Left lung (tissue), 4 donors: ENCODE measurements at regions not wholly inside any gene's neighbourhood (a gene's known extent, or its start where the extent isn't known, plus 50 kb on each side); places are given as distances from the start of the nearest gene placed in this dataset.

Experiments
- ATAC-seq: fragments of 200-7000 bp; cut with Tn5 transposase; one replicate; pipeline ENCODE4 v1.9.1; 2020; ENCODE audit warnings: moderate library complexity
- DNase-seq, 4 donors: peaks; one replicate each; pipeline ENCODE4 v3.0.0-alpha.2; 2013 to 2020
- H3K27ac ChIP-seq, 2 donors: fragments of 200-600 bp; sonication (generic) in 1 of 2; one replicate each; pipeline versions ENCODE4 v1.5.0 to v1.8.0; 2020 to 2021
- H3K27me3 ChIP-seq, 2 donors: fragments of 200-600 bp; sonication (generic) in 1 of 2; one replicate each; pipeline versions ENCODE4 v1.5.0 to v1.8.0; 2020 to 2021
- H3K36me3 ChIP-seq, 2 donors: fragments of 200-600 bp; sonication (generic) in 1 of 2; one replicate each; pipeline versions ENCODE4 v1.5.0 to v1.8.0; 2020 to 2021
- H3K4me1 ChIP-seq, 2 donors: fragments of 200-600 bp; one replicate each; pipeline ENCODE4 v1.8.0; 2021
- H3K4me3 ChIP-seq, 2 donors: fragments of 200-600 bp; sonication (generic) in 1 of 2; one replicate each; pipeline versions ENCODE4 v1.5.0 to v1.8.0; 2020 to 2021; ENCODE audit warnings: mild to moderate bottlenecking in 1 of 2
- H3K9me3 ChIP-seq, 2 donors: fragments of 200-600 bp; sonication (generic) in 1 of 2; one replicate each; pipeline versions ENCODE4 v1.5.0 to v1.8.0; 2020 to 2021
- intact Hi-C, 2 donors: fragments of 100-400 bp; cut with DNase I; formaldehyde crosslinking; loops; one replicate each; pipeline versions ENCODE4 v1.11.2 to v1.14.2; 2022
- TF ChIP-seq, protein P1 (sequence below), 2 donors: fragments of 200-600 bp; sonication (generic) in 1 of 2; IDR thresholded peaks; one replicate each; pipeline versions ENCODE4 v1.5.0 to v1.8.0; 2021; ENCODE audit warnings: antibody characterized with exemption in 2 of 2
- donor health status: DM: no; HTN: yes; CAD: no.
- donor health status: DM: no; HTN: no; CAD: no.

DNA sequence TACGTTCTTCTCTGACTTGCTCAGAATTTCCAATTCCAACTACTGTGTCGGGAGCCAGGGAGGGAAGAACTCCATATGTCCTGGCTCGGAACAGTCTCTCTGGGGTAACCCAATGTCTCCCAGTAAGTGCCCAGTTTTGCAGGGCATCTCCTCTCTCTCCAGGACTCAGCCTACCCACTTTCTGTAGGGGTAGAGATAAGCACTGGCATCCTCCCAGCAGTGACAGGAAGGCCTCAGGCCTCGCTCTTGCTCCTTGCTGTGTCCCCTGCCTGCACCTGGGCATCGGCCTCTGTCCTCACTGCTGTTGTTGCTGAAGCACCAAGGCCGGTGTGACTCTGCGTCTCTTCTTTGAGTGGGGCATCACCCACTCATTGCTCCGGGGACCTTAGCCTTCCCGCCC lies 388.9 kb upstream of the JARID2 start:
- H3K27ac ChIP-seq: peak overlapping the region in 1 of 2 donors; percentile 49
- intact Hi-C loops: no loop called here
- TF ChIP-seq, protein P1, sequence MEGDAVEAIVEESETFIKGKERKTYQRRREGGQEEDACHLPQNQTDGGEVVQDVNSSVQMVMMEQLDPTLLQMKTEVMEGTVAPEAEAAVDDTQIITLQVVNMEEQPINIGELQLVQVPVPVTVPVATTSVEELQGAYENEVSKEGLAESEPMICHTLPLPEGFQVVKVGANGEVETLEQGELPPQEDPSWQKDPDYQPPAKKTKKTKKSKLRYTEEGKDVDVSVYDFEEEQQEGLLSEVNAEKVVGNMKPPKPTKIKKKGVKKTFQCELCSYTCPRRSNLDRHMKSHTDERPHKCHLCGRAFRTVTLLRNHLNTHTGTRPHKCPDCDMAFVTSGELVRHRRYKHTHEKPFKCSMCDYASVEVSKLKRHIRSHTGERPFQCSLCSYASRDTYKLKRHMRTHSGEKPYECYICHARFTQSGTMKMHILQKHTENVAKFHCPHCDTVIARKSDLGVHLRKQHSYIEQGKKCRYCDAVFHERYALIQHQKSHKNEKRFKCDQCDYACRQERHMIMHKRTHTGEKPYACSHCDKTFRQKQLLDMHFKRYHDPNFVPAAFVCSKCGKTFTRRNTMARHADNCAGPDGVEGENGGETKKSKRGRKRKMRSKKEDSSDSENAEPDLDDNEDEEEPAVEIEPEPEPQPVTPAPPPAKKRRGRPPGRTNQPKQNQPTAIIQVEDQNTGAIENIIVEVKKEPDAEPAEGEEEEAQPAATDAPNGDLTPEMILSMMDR (IDR thresholded peaks at IDR 0.05): no peak
- no peaks in the 10 kb centered on the region for H3K36me3 ChIP-seq
- H3K9me3 ChIP-seq: no peaks in the 10 kb centered on the region
- H3K4me1 ChIP-seq: peaks cover 0 to 7% of the 10 kb centered on the region in 2 donors
- ATAC-seq (no peak), DNase-seq (no peak)
- H3K27me3 ChIP-seq: no peaks in the 10 kb centered on the region
- H3K4me3 ChIP-seq: no peak overlapping the region

DNA sequence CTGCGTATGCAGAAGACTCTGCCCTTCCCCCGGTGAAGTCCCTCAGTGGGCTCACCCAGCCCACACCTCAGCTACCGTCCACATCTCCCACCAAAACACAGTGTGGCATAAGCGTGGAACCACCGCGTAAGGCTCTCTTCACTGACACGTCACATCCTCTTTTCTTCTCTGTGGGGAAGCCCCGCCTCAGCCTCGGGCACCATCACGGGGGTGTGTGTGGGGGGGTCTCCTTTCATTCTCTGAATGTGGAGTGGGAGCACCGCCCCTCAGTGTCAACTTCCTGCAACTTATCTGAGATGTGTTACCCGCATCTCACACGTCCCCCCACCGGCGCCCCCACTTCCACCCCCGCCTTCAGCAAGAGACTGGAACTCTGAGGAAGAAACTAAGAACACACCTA lies 388.4 kb upstream of the JARID2 start:
- H3K9me3 ChIP-seq: no peaks in the 10 kb centered on the region
- DNase-seq (peak in 2 of 4 donors; percentile 51 to 81), ATAC-seq (peak; percentile 52)
- H3K27me3 ChIP-seq: no peaks in the 10 kb centered on the region
- intact Hi-C loops: no loop called here
- peak overlapping the region in 1 of 2 donors; percentile 49 for H3K27ac ChIP-seq
- peaks cover 0 to 7% of the 10 kb centered on the region in 2 donors for H3K4me1 ChIP-seq
- peak overlapping the region in 1 of 2 donors; percentile 17 for H3K4me3 ChIP-seq
- H3K36me3 ChIP-seq: no peaks in the 10 kb centered on the region
- TF ChIP-seq, protein P1 (IDR thresholded peaks at IDR 0.05): no peak

GRCh38 chr6:14858808-14859207 lies 387.1 kb upstream of the JARID2 start:
- no peak overlapping the region for H3K27ac ChIP-seq

GRCh38 chr6:14860774-14861173 lies 385.1 kb upstream of the JARID2 start:
- no peak for DNase-seq
- Histone ChIP-seq H3K27ac (no peak overlapping the region), H3K4me3 (no peak overlapping the region), H3K36me3 (no peaks in the 10 kb centered on the region), H3K9me3 (no peaks in the 10 kb centered on the region), H3K27me3 (no peaks in the 10 kb centered on the region), H3K4me1 (peaks cover 0 to 24% of the 10 kb centered on the region in 2 donors)
- no peak for ATAC-seq
- intact Hi-C loops: no loop called here
- TF ChIP-seq, protein P1 (IDR thresholded peaks at IDR 0.05): no peak

More at GRCh38 chr6:14858808-14859207, 387.1 kb upstream of the JARID2 start:
- no peaks in the 10 kb centered on the region for H3K27me3 ChIP-seq
- H3K4me3 ChIP-seq: no peak overlapping the region
- H3K9me3 ChIP-seq: no peaks in the 10 kb centered on the region
- intact Hi-C loops: no loop called here
- DNase-seq: no peak
- no peak for ATAC-seq
- H3K36me3 ChIP-seq: no peaks in the 10 kb centered on the region
- peaks cover 0 to 8% of the 10 kb centered on the region in 2 donors for H3K4me1 ChIP-seq
- TF ChIP-seq, protein P1 (IDR thresholded peaks at IDR 0.05): no peak

GRCh38 chr6:14861491-14861943 lies 384.4 kb upstream of the JARID2 start:
- Histone ChIP-seq H3K9me3 (no peaks in the 10 kb centered on the region), H3K27me3 (no peaks in the 10 kb centered on the region), H3K27ac (no peak overlapping the region), H3K4me1 (peaks cover 0 to 29% of the 10 kb centered on the region in 2 donors), H3K4me3 (no peak overlapping the region), H3K36me3 (no peaks in the 10 kb centered on the region)
- DNase-seq (no peak), ATAC-seq (no peak)
- intact Hi-C loops: no loop called here
- TF ChIP-seq, protein P1 (IDR thresholded peaks at IDR 0.05): no peak
